Esophagus squamous epithelium (tissue), 5 donors: ENCODE measurements at regions not wholly inside any gene's neighbourhood (a gene's known extent, or its start where the extent isn't known, plus 50 kb on each side); places are given as distances from the start of the nearest gene placed in this dataset.

Experiments
- DNase-seq: peaks from one replicate; lab custom pipeline; 2025; lab: John Stamatoyannopoulos, UW
- H3K27ac ChIP-seq, 4 donors: fragments of 200-600 bp; sonication (generic); one replicate each; pipeline ENCODE4 v1.5.1; 2016 to 2019; ENCODE audit warnings: mild to moderate bottlenecking in 1 of 4
- H3K27me3 ChIP-seq, 4 donors: fragments of 200-600 bp; sonication (generic); 1 replicate in 3 of 4; 2 replicates in 1 of 4; pipeline versions ENCODE4 v1.5.1 to v1.6.0; 2017 to 2021; ENCODE audit warnings: antibody characterized with exemption in 1 of 4
- H3K36me3 ChIP-seq, 3 donors: fragments of 200-600 bp; sonication (generic); one replicate each; pipeline ENCODE4 v1.5.1; 2016 to 2019
- H3K4me1 ChIP-seq, 3 donors: fragments of 200-600 bp; sonication (generic); one replicate each; pipeline ENCODE4 v1.5.1; 2017 to 2019
- H3K4me3 ChIP-seq, 4 donors: fragments of 200-600 bp; sonication (generic); 1 replicate in 3 of 4; 2 replicates in 1 of 4; pipeline ENCODE4 v1.5.1; 2016 to 2019; ENCODE audit warnings: mild to moderate bottlenecking in 2 of 4, moderate library complexity in 1 of 4
- H3K9me3 ChIP-seq, 3 donors: fragments of 200-600 bp; sonication (generic); one replicate each; pipeline ENCODE4 v1.5.1; 2016 to 2019
- POLR2A ChIP-seq, 4 donors: fragments of 450-650 bp; IDR thresholded peaks; one replicate each; pipeline ENCODE4 v1.6.1; 2017; ENCODE audit warnings: antibody characterized with exemption in 4 of 4, mild to moderate bottlenecking in 4 of 4, moderate library complexity in 3 of 4
- WGBS, 2 donors: methylation state at CpG; one replicate each; pipeline ENCODE4 v1.1.5; 2018; 5-methylcytosine and 5-hydroxymethylcytosine counted together
- intact Hi-C: fragments of 100-400 bp; cut with DNase I; formaldehyde crosslinking; loops from one replicate; pipeline ENCODE4 v1.15.0; 2022
- TF ChIP-seq, protein P1 (sequence below), 6 experiments: fragments of 450-650 bp in 4 of 6; fragments of 200-600 bp in 2 of 6; sonication (generic) in 2 of 6; IDR thresholded peaks; one replicate each; pipeline ENCODE4 v1.5.1; 2016 to 2019; ENCODE audit warnings: antibody characterized with exemption in 6 of 6, mild to moderate bottlenecking in 4 of 6, moderate library complexity in 4 of 6
- donor health status: DM: yes; HTN: yes; CAD: no.

DNA sequence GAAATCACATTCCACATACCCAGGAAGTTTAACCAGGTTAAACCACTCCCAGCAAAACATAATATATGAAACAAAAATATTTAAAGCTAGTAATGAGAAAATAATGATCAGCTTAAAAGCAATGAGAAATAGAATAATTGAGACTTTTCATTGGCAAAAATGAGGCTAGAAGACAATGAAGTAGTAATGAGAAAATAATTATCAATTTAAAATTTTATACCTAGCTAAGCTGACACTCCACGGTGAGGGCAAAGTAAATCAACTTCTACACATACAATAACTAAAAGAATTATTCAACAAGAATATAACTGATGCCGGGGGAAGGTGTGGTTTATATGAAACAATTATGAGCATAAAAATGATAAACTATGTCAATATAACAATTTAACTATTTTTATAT lies 82.2 kb upstream of the TES start:
- no peaks in the 10 kb centered on the region for H3K4me1 ChIP-seq
- 88 to 94% methylated on average over 2 of the region's 2 CpGs for WGBS, 2 donors
- intact Hi-C loops: no loop called here

DNA sequence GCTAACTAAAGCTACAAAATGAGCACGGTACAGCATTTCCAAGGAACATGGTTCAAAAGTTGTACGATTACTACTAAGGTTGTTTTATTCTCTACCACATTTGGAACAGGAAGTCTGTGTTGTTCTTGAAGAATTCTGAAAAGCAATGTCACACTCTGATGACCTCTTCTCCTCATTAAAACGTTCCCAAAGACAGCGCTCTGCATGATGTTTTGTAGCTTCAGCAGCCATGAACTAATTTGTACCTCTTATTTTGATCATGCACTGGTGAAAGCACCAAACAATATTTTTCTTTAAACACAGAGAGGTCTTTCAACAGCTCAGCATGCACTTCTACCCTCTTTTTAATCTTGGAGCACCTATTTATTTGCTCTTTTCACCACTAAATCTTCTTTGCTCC lies 75.0 kb upstream of the TES start:
- no peaks in the 10 kb centered on the region for H3K36me3 ChIP-seq
- WGBS, 2 donors: 70 to 75% methylated on average over 4 of the region's 4 CpGs
- no peaks in the 10 kb centered on the region for H3K27me3 ChIP-seq
- peaks cover 0 to 12% (median 3%) of the 10 kb centered on the region in 3 donors for H3K4me1 ChIP-seq
- no peaks in the 10 kb centered on the region for H3K9me3 ChIP-seq
- no peak overlapping the region for H3K4me3 ChIP-seq
- DNase-seq: no peak
- intact Hi-C loops: no loop called here
- H3K27ac ChIP-seq: no peak overlapping the region
- TF ChIP-seq, protein P1, sequence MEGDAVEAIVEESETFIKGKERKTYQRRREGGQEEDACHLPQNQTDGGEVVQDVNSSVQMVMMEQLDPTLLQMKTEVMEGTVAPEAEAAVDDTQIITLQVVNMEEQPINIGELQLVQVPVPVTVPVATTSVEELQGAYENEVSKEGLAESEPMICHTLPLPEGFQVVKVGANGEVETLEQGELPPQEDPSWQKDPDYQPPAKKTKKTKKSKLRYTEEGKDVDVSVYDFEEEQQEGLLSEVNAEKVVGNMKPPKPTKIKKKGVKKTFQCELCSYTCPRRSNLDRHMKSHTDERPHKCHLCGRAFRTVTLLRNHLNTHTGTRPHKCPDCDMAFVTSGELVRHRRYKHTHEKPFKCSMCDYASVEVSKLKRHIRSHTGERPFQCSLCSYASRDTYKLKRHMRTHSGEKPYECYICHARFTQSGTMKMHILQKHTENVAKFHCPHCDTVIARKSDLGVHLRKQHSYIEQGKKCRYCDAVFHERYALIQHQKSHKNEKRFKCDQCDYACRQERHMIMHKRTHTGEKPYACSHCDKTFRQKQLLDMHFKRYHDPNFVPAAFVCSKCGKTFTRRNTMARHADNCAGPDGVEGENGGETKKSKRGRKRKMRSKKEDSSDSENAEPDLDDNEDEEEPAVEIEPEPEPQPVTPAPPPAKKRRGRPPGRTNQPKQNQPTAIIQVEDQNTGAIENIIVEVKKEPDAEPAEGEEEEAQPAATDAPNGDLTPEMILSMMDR (IDR thresholded peaks at IDR 0.05): no peak
- TF ChIP-seq POLR2A (IDR thresholded peaks at IDR 0.05): no peak

More for the DNA sequence above, 82.2 kb upstream of the TES start:
- Histone ChIP-seq H3K9me3 (peaks cover 0 to 10% (median 0%) of the 10 kb centered on the region in 3 donors), H3K4me3 (no peak overlapping the region), H3K27ac (no peak overlapping the region), H3K36me3 (no peaks in the 10 kb centered on the region), H3K27me3 (no peaks in the 10 kb centered on the region)
- TF ChIP-seq, protein P1 (IDR thresholded peaks at IDR 0.05): no peak
- no peak for TF ChIP-seq POLR2A (IDR thresholded peaks at IDR 0.05)
- DNase-seq: no peak

DNA sequence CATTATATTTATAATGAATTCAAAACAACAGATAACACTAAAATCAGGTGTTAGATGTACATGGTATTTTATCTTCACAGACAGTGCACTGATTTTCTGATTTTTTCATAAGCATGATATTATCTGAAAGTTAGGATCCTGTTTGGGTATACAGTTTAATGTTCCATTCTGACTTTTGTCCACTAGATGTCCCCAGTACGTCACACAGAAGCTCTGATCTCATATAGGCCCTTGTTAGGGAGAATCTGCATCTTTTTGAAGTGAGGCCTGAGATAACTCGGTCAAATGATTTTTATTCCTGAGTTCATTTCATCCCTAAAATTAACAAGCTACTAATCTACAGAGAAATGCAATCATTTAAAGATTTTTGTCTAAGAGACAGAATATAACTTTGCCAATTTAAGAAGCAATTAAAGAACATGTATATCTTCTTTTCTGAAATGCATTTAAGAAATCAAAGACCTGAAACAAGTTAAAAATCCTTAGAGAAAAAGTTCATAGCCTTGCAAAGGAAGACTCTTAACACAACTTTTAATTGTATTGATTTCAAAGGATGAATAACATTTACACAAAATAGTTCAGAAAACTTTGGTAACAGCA lies 72.0 kb upstream of the TES start:
- 5 to 6% methylated on average over 2 of the region's 2 CpGs for WGBS, 2 donors
- Histone ChIP-seq H3K9me3 (no peaks in the 10 kb centered on the region), H3K36me3 (no peaks in the 10 kb centered on the region), H3K4me3 (no peak overlapping the region), H3K27me3 (no peaks in the 10 kb centered on the region), H3K4me1 (peaks cover 0 to 12% (median 3%) of the 10 kb centered on the region in 3 donors), H3K27ac (no peak overlapping the region)
- TF ChIP-seq, protein P1 (IDR thresholded peaks at IDR 0.05): peak; percentile 47 to 79 (median 65)
- TF ChIP-seq POLR2A (IDR thresholded peaks at IDR 0.05): no peak
- intact Hi-C loops: no loop called here
- DNase-seq: no peak

DNA sequence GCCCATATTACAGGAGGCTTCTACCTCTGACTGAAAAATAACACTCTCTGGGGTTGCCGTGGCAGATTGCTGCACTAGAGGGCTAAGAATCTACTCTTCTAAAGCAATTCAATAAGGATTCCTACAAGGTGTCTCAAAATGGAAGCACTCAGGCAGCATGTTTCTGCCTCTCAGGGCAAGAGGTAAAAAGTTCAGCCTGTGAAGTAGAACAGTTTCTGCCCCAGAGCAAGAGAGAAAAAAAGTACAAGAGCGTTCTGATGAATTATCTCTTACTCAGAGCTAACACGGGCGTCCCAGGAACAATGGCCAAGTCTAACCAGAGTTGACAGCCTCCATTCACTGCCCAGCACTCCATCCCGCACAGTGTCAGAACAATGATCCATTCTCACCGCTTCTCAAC lies 71.3 kb upstream of the TES start:
- H3K36me3 ChIP-seq: no peaks in the 10 kb centered on the region
- H3K4me1 ChIP-seq: peaks cover 0 to 12% (median 3%) of the 10 kb centered on the region in 3 donors
- intact Hi-C loops: no loop called here
- H3K27ac ChIP-seq: no peak overlapping the region
- H3K27me3 ChIP-seq: no peaks in the 10 kb centered on the region
- DNase-seq: no peak
- WGBS, 2 donors: 35 to 62% methylated on average over 6 of the region's 6 CpGs
- no peaks in the 10 kb centered on the region for H3K9me3 ChIP-seq
- H3K4me3 ChIP-seq: no peak overlapping the region
- TF ChIP-seq, protein P1 (IDR thresholded peaks at IDR 0.05): no peak
- TF ChIP-seq POLR2A (IDR thresholded peaks at IDR 0.05): no peak

DNA sequence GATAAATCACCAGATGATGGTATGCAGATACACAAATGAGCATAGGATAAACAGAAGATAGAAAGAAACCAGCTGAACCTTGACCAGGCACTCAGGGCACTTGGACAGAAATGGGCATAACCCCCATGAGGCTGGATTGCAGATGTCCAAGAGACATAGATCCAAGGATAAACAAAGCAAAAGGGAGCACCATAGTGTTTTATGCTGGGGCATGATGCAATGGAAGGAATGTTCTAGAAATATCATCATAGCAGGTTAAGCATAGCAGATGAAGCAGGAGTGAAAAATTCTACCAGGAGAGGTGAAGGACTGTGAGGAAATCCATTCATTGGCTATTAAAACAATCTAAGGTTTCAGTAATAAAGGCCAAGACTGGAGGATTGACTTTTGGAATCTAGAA lies 70.5 kb upstream of the TES start:
- Histone ChIP-seq H3K4me1 (peaks cover 0 to 12% (median 3%) of the 10 kb centered on the region in 3 donors), H3K4me3 (no peak overlapping the region), H3K27ac (no peak overlapping the region), H3K9me3 (no peaks in the 10 kb centered on the region), H3K36me3 (no peaks in the 10 kb centered on the region), H3K27me3 (no peaks in the 10 kb centered on the region)
- TF ChIP-seq POLR2A (IDR thresholded peaks at IDR 0.05): no peak
- TF ChIP-seq, protein P1 (IDR thresholded peaks at IDR 0.05): no peak
- no peak for DNase-seq
- intact Hi-C loops: no loop called here
